Effector memory CD8-positive, alpha-beta T cell (primary cell): ENCODE measurements at regions not wholly inside any gene's neighbourhood (a gene's known extent, or its start where the extent isn't known, plus 50 kb on each side); places are given as distances from the start of the nearest gene placed in this dataset.
"Not testable (repeated sequence)": the region's sequence is repeated elsewhere in the genome, so short reads cannot be mapped to it uniquely, and the experiment has no call there.

ENCODE experiments used
- ATAC-seq: fragments of 150-1000 bp; cut with Tn5 transposase; replicated peaks from 2 replicates; pipeline ENCODE4 v1.10.0; 2021; ENCODE audit warnings: mild to moderate bottlenecking, moderate library complexity
- DNase-seq, 3 experiments: peaks; one replicate each; pipeline ENCODE4 v3.0.0; 2021
- H3K27ac Mint-ChIP-seq, 2 donors: one replicate each; pipeline ENCODE4 v1.8.0; 2022; ENCODE audit warnings: mild to moderate bottlenecking in 2 of 2, mixed read lengths in 2 of 2, moderate library complexity in 2 of 2
- H3K27me3 Mint-ChIP-seq, 2 donors: one replicate each; pipeline ENCODE4 v1.8.0; 2022; ENCODE audit warnings: mixed read lengths in 2 of 2
- H3K36me3 Mint-ChIP-seq: one replicate; pipeline ENCODE4 v1.8.0; 2022; ENCODE audit warnings: mild to moderate bottlenecking, moderate library complexity, mixed read lengths; ENCODE audit not compliant: insufficient read depth
- H3K4me1 Mint-ChIP-seq, 2 donors: one replicate each; pipeline ENCODE4 v1.8.0; 2022; ENCODE audit warnings: low read depth in 2 of 2, mixed read lengths in 2 of 2
- H3K4me3 Mint-ChIP-seq, 2 donors: one replicate each; pipeline ENCODE4 v1.8.0; 2022; ENCODE audit warnings: mild to moderate bottlenecking in 2 of 2, mixed read lengths in 2 of 2, moderate library complexity in 2 of 2
- H3K9me3 Mint-ChIP-seq, 2 donors: one replicate each; pipeline ENCODE4 v1.8.0; 2022; ENCODE audit warnings: mixed read lengths in 2 of 2

DNA sequence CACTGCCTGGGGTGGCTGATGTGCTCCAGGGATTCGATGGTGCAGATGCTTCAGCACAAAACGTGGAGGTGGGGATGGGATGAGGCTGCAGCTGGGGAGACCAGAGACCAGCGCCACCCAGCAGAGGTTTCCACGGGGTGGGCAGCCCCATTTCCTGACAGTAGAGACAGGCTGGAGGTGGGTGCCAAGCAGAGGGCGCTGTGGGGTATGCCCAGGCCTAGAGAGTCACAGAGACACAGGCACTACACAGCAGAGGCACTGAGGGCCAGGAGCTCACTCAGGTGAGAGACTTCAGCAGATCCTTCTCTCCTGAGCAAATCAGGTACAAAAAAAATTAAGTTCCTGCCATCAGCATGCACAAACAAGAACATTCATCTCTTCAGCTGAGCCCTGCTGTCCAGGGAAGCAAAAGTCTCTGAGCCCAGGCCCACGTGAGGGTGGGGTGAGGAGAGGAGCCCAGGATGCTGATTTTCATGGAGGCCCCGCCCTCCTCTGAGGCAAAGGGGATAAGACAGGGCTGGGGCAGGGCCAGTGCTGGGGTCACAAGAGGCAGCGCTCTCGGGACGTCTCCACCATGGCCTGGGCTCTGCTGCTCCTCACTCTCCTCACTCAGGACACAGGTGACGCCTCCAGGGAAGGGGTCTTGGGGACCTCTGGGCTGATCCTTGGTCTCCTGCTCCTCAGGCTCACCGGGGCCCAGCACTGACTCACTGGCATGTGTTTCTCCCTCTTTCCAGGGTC lies 53.1 kb downstream of the GGTLC2 start:
- ATAC-seq, result no peak
- Mint-ChIP-seq H3K4me3 (no peak overlapping the region), H3K27ac (no peak overlapping the region)

DNA sequence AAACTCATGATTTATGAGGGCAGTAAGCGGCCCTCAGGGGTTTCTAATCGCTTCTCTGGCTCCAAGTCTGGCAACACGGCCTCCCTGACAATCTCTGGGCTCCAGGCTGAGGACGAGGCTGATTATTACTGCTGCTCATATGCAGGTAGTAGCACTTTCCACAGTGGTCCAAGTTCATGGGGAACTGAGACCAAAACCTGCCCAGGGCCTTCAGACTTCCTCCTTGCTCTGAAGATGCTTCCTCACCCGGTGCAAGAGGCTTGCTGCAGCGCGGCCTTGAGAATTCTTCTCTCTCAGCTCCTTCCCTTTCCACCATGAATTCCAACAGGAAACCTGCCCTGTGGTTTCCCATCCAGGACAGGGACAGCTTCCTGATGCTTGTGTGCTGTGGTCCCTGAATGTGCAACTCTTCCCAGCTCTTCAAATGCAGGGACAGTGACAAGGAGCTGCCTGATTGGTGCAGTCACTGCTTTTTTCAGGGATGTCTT lies 53.9 kb downstream of the GGTLC2 start:
- H3K36me3 Mint-ChIP-seq, result no peaks in the 10 kb centered on the region
- no peak for DNase-seq
- no peak overlapping the region for H3K4me3 Mint-ChIP-seq
- no peaks in the 10 kb centered on the region for H3K9me3 Mint-ChIP-seq
- H3K27ac Mint-ChIP-seq, result no peak overlapping the region
- H3K4me1 Mint-ChIP-seq, result peaks cover 2 to 5% of the 10 kb centered on the region in 2 donors
- peaks cover 0 to 16% of the 10 kb centered on the region in 2 donors for H3K27me3 Mint-ChIP-seq
- ATAC-seq, result no peak

More for the DNA sequence above, 53.1 kb downstream of the GGTLC2 start:
- Mint-ChIP-seq H3K27me3 (peaks cover 0 to 16% of the 10 kb centered on the region in 2 donors), H3K36me3 (no peaks in the 10 kb centered on the region), H3K9me3 (no peaks in the 10 kb centered on the region), H3K4me1 (peaks cover 6 to 7% of the 10 kb centered on the region in 2 donors)
- no peak for DNase-seq

DNA sequence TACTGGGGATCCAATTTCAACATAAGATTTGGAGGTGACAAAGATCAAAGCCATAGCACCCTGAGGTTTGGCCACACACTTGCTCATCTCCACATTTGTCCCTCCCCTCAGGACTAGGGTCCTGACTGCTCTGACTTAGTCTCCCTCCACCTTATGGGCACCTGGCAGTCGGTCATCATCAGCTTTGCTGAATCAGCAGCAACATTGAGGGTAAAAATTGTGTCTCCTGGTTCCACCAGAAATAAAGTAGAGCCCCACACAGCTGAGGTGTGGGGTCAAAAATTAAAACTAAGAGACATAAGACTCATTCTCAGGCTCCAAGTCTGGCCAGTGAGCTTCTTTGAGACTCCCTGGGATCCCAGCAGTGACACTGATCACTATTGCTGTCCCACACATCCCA lies 56.2 kb downstream of the GGTLC2 start:
- DNase-seq, result no peak
- Mint-ChIP-seq H3K4me3 (no peak overlapping the region), H3K27me3 (peaks cover 0 to 16% of the 10 kb centered on the region in 2 donors), H3K36me3 (no peaks in the 10 kb centered on the region), H3K4me1 (peaks cover 0 to 3% of the 10 kb centered on the region in 2 donors), H3K9me3 (no peaks in the 10 kb centered on the region), H3K27ac (no peak overlapping the region)
- ATAC-seq, result no peak

DNA sequence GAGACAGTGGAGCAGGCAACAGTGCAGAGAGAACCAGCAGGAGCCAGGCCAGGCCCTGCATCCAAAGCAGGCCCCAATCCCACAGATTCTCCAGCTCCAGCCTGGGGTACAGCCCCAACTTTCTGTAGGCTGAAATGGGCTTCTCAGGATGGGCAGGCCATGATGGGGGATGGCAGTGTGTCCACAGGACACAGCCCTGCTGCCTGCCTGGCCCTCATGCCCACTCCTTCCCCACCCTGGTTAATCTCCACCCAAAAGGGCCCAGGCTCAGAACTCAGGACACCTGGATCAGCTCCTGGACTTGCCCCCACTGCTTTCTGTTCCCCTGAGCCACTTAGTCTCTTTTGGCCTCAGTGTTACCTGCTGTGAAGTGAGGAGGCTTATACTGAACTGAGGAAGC lies 57.1 kb downstream of the GGTLC2 start:
- H3K4me3 Mint-ChIP-seq, H3K36me3 Mint-ChIP-seq, H3K27ac Mint-ChIP-seq, H3K27me3 Mint-ChIP-seq, ATAC-seq, H3K9me3 Mint-ChIP-seq, H3K4me1 Mint-ChIP-seq, DNase-seq: not testable (repeated sequence)

DNA sequence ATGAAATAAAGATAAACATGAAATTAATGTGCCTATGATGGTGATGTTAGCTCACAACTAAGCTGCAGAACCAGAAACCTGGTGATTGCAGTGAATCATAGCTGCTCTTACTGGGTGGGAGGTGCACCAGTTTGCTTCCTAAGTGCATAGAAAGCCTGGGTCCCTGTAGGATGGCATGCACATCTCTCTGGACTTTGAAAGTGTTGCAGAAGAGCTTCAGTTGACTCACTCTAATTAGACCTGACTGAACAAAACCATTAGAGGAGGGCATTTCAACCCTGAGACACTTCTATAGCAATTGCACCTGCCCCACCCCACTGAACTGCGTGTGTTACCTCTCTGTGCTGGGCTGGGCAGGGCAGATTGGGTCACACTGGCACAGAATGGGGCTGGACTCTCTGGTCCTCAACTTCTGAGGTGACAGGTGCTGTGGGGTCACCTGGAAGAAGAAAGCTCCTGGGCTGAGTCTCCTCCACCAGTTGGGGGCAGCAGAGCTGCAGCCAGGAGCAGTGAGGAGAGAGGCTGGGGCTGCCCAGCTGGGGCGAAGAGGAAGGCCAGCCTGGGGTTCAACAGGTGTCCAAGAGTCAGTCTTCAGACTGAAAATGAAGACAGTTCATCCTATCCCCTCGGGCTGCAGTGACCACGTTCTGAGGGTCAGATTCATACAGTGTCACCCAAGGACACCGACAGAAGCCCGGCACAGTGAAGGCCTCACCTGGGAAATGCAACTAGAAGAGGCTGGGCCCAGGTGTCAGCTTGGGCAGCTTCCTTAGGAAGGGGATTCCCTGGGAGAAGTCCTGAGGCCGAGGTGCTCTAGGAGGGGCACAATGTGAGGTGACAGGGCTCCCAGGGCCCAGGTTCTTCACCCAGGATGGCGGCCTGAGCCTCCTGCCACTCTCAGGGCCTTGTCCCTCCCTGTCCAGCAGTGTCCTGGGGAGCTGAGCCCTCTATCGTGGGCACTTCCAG lies 58.1 kb downstream of the GGTLC2 start:
- no peak for ATAC-seq
- Mint-ChIP-seq H3K27ac (no peak overlapping the region), H3K27me3 (peaks cover 0 to 9% of the 10 kb centered on the region in 2 donors), H3K4me3 (no peak overlapping the region), H3K9me3 (no peaks in the 10 kb centered on the region), H3K4me1 (peaks cover 0 to 3% of the 10 kb centered on the region in 2 donors), H3K36me3 (no peaks in the 10 kb centered on the region)
- no peak for DNase-seq

DNA sequence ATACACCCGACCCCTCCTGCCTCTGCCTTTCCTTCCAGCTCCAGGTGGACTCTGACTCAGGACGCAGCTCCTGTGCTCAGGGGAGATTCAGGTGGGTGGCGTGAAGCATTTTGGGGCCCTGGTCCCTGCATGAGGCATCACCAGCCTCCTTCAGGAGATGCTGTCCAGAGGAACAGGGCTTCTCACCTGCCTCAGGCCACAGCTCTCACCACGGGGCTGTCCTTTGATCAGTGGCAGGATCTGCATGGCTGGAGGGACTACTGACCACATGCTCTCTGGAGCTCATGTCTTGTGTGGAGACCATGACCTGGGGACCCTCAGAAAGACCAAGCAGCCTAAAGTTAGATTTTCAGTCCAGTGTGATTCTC lies 58.8 kb downstream of the GGTLC2 start:
- Mint-ChIP-seq H3K36me3 (no peaks in the 10 kb centered on the region), H3K4me1 (peaks cover 0 to 3% of the 10 kb centered on the region in 2 donors), H3K27ac (no peak overlapping the region), H3K4me3 (no peak overlapping the region), H3K27me3 (peaks cover 0 to 7% of the 10 kb centered on the region in 2 donors), H3K9me3 (no peaks in the 10 kb centered on the region)
- no peak for ATAC-seq
- DNase-seq, result no peak

DNA sequence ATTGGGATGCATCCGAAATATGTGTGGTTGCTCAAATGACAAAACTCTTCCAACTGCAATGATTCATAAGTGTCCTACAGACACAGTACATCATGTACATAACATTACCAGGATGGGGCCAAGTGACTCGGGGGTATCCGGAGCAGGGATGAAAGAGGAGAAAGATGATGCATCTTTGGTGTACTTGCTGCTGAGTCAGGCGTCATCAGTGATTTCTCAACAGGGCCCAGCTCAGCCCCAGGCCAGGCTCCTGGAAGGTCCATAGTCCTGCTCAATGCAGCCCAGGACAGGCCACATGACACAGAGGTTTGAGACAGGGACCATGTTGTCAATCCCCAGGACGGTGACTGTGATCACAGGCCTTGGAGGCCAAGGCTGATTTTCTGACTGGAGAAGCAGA lies 59.3 kb downstream of the GGTLC2 start:
- Mint-ChIP-seq H3K4me3 (no peak overlapping the region), H3K4me1 (peaks cover 0 to 3% of the 10 kb centered on the region in 2 donors)
- ATAC-seq, result no peak

DNA sequence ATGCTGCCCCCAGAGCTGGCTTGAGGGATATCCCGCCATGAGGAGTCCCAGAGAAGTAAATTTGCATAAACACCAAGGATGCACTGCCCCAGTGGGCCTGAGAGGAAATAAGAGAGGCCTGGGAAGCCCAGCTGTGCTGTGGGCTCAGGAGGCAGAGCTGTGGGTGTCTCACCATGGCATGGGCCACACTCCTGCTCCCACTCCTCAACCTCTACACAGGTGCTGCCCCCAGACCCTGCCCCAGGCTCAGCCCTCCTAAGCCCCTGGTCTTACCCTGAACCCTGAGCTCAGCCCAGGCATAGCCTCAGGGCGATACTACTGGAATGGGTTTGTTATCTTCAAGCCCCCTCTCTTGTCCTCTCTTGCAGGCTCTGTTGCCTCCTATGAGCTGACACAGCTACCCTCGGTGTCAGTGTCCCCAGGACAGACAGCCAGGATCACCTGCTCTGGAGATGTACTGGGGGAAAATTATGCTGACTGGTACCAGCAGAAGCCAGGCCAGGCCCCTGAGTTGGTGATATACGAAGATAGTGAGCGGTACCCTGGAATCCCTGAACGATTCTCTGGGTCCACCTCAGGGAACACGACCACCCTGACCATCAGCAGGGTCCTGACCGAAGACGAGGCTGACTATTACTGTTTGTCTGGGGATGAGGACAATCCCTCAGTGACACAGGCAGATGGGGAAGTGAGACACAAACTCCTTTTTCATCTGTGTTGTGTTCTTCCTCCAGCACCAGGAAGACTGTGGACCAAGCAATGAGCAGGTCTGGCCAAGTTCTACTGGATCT lies 59.9 kb downstream of the GGTLC2 start:
- ATAC-seq (no peak), DNase-seq (no peak)
- H3K27me3 Mint-ChIP-seq, result no peaks in the 10 kb centered on the region
- no peak overlapping the region for H3K27ac Mint-ChIP-seq
- H3K4me1 Mint-ChIP-seq, result peaks cover 0 to 3% of the 10 kb centered on the region in 2 donors
- no peaks in the 10 kb centered on the region for H3K9me3 Mint-ChIP-seq
- no peak overlapping the region for H3K4me3 Mint-ChIP-seq
- no peaks in the 10 kb centered on the region for H3K36me3 Mint-ChIP-seq

More for the DNA sequence above, 59.3 kb downstream of the GGTLC2 start:
- Mint-ChIP-seq H3K9me3 (no peaks in the 10 kb centered on the region), H3K27me3 (peaks cover 0 to 2% of the 10 kb centered on the region in 2 donors), H3K27ac (no peak overlapping the region), H3K36me3 (no peaks in the 10 kb centered on the region)
- DNase-seq, result no peak

DNA sequence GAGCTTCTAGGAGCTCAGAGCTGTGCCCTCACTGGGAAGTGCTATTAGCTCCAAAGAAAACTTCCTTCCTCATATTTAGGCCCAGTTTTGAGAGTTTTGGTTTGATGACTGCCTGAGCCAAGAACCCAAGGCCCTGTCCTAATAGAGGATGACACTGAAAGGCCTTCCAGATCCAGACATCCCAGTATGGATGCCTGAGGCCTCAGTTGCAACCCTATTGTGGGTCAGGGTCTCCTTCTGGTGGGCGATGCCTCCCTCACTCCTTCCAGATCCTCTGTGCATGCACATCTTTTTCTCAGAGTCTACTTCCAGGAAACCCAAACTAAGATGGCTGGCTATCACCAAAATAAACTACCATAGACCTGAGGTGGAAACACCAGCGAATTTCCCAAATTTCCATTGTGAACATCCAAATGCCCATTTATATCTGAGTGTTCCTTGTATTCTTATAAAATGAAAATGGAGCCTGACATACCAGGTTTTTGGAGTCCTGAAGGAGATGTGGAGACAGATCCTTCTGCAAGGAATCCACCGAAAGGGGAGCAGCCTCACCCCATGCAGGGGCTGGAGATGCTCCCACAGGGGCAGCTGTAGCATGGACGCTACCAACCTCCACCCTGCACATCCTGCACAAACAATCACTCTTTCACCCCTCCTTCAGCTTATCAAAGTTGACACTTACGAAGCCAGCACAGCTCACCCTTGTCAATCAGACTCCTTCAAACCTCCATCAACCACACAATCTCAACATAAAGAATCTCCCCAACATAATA lies 61.1 kb downstream of the GGTLC2 start:
- Mint-ChIP-seq H3K27me3 (no peaks in the 10 kb centered on the region), H3K4me1 (peaks cover 0 to 4% of the 10 kb centered on the region in 2 donors), H3K9me3 (no peaks in the 10 kb centered on the region), H3K4me3 (no peak overlapping the region), H3K27ac (no peak overlapping the region), H3K36me3 (peaks cover 4% of the 10 kb centered on the region)
- ATAC-seq, result no peak
- no peak for DNase-seq

DNA sequence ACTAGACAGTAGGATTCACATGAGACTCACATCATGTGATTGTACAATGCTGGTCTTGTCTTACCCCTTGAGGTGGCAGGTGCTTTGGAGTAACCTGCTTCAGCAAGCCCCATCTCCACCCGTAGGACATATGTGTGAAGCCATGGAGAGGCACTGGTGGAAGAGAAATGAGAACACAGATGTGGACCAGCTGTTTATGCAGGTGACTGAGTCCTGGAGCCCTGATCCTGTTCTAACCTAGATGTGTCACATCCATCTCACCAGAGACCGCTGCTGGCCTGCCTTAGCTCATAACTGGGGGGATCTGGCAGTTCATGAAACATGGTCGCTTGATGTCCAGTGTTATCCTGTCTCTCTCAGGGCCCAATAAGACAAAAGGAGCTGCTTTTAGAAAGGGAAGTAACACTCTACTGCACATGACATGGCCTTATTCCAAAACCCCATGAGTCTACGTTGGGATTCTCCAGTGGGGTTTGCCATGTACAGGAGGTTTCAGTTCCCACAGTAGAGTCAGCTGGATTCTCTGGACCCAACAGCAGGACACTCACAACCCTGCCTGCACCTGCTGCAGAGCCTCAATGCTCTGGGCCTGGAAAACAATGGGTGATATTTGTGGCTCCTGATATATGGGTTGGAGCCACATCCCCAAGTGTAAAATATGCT lies 62.0 kb downstream of the GGTLC2 start:
- Mint-ChIP-seq H3K36me3 (peaks cover 13% of the 10 kb centered on the region), H3K27me3 (no peaks in the 10 kb centered on the region), H3K4me1 (peaks cover 0 to 4% of the 10 kb centered on the region in 2 donors), H3K9me3 (no peaks in the 10 kb centered on the region), H3K4me3 (no peak overlapping the region), H3K27ac (no peak overlapping the region)
- DNase-seq (no peak), ATAC-seq (no peak)

DNA sequence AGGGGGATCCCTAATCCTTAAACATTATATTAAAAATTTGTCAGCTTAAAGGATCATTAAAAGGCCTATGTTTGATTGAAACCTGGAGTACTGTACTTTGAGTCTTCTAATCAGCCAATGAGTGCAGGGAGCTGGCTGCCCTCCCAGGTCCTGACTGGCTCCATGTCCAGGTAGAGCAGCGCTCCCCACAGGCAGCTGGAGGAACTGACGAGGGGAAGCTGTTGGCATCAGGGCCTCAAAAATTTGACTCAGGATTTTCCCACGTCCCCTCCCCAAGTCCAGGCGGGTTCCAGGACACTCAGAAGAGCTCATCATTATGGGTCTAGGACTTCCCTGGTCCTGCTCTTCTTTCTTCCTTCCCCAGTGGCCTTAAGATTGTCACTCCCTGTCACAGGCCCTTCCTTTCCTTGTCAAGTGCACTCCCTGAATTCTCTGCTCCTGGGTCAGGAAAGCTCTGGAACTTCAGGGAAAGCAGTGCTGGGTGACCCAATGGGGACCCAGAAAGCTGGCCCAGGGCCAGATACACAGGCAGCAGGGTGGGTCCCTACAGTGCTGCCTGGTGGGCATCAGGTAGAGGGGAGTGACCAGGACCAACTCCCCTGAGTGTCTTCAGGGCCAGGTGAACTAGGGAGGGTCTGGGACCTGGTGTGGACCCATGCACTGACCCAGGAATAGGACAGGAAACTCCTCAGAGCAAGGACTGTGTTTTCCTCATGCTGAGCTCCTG lies 65.5 kb downstream of the GGTLC2 start:
- DNase-seq (no peak), ATAC-seq (no peak)
- no peak overlapping the region for H3K4me3 Mint-ChIP-seq
- no peaks in the 10 kb centered on the region for H3K27me3 Mint-ChIP-seq
- no peaks in the 10 kb centered on the region for H3K9me3 Mint-ChIP-seq
- no peak overlapping the region for H3K27ac Mint-ChIP-seq
- H3K36me3 Mint-ChIP-seq, result peaks cover 15% of the 10 kb centered on the region
- peaks cover 0 to 6% of the 10 kb centered on the region in 2 donors for H3K4me1 Mint-ChIP-seq
